GM19035 (cell line): ENCODE measurements at regions not wholly inside any gene's neighbourhood (a gene's known extent, or its start where the extent isn't known, plus 50 kb on each side); places are given as distances from the start of the nearest gene placed in this dataset.

Experiments used
- ATAC-seq: cut with Tn5 transposase; IDR thresholded peaks from one replicate; pipeline ENCODE4 v1.9.1; 2021; ENCODE audit not compliant: unreplicated experiment

GRCh38 chr6:44016131-44016870 is 111.0 kb downstream of the MRPL14 start:
- no peak for ATAC-seq

GRCh38 chr6:44012078-44012493 is 115.2 kb downstream of the MRPL14 start:
- ATAC-seq, result no peak

- ATAC-seq, result no peak
These were observed 115.8 kb downstream of the MRPL14 start for GRCh38 chr6:44011350-44011920.

GRCh38 chr6:44010411-44011349 is 116.6 kb downstream of the MRPL14 start:
- ATAC-seq, result no peak

- ATAC-seq, result no peak
These were observed 117.6 kb downstream of the MRPL14 start for GRCh38 chr6:44009425-44010321.

- no peak for ATAC-seq
These were observed 118.4 kb downstream of the MRPL14 start for GRCh38 chr6:44008821-44009370.

GRCh38 chr6:44007818-44008621 is 119.2 kb downstream of the MRPL14 start:
- ATAC-seq, result no peak

- no peak for ATAC-seq
These were observed 120.4 kb downstream of the MRPL14 start for GRCh38 chr6:44006872-44007303.

GRCh38 chr6:44006123-44006871 is 121.0 kb downstream of the MRPL14 start:
- ATAC-seq, result no peak

GRCh38 chr6:44005507-44005903 is 121.7 kb downstream of the MRPL14 start:
- no peak for ATAC-seq

GRCh38 chr6:44004625-44005506 is 122.4 kb downstream of the MRPL14 start:
- no peak for ATAC-seq

- ATAC-seq, result no peak
These were observed 123.1 kb downstream of the MRPL14 start for GRCh38 chr6:44004136-44004535.

GRCh38 chr6:44003345-44004061 is 123.7 kb downstream of the MRPL14 start:
- ATAC-seq, result no peak

- no peak for ATAC-seq
These were observed 124.5 kb downstream of the MRPL14 start for GRCh38 chr6:44002593-44003344.

GRCh38 chr6:44002067-44002592 is 125.1 kb downstream of the MRPL14 start:
- no peak for ATAC-seq
